Stimulated activated CD4-positive, alpha-beta T cell treated with anti-CD3 and anti-CD28 coated beads, Interleukin-12 subunit alpha, Interleukin-12 subunit beta, amount 100 ng/mL, for 24 hours (primary cell): ENCODE measurements at regions not wholly inside any gene's neighbourhood (a gene's known extent, or its start where the extent isn't known, plus 50 kb on each side); places are given as distances from the start of the nearest gene placed in this dataset.
A peak's percentile ranks its signal among the peaks of the same experiment; 100 is the strongest.
"Not testable (repeated sequence)": the region's sequence is repeated elsewhere in the genome, so short reads cannot be mapped to it uniquely, and the experiment has no call there.

ENCODE experiments used
- DNase-seq, 2 experiments: peaks; one replicate each; pipeline ENCODE4 v3.0.0-alpha.2; 2020; ENCODE audit warnings: low read depth in 2 of 2

GRCh38 chr6:16950302-16950701 is 151.5 kb upstream of the STMND1 start:
- no peak for DNase-seq

GRCh38 chr6:16949716-16950115 is 152.1 kb upstream of the STMND1 start:
- no peak for DNase-seq

GRCh38 chr6:16948396-16948795 is 153.5 kb upstream of the STMND1 start:
- DNase-seq: no peak

- DNase-seq: peak in 1 of 2 experiments; percentile 20
These were observed 154.4 kb upstream of the STMND1 start for GRCh38 chr6:16947375-16948015.

- DNase-seq: no peak
These were observed 157.3 kb upstream of the STMND1 start for GRCh38 chr6:16944596-16944995.

- no peak for DNase-seq
These were observed 162.0 kb upstream of the STMND1 start for GRCh38 chr6:16939839-16940238.

- no peak for DNase-seq
These were observed 162.5 kb upstream of the STMND1 start for GRCh38 chr6:16939351-16939750.

GRCh38 chr6:16936893-16937292 is 165.0 kb upstream of the STMND1 start:
- no peak for DNase-seq

- no peak for DNase-seq
These were observed 167.9 kb upstream of the STMND1 start for GRCh38 chr6:16933961-16934360.

- DNase-seq: no peak
These were observed 168.3 kb upstream of the STMND1 start for GRCh38 chr6:16933532-16933931.

GRCh38 chr6:16932920-16933319 is 168.9 kb upstream of the STMND1 start:
- no peak for DNase-seq

- DNase-seq: not testable (repeated sequence)
These were observed 169.8 kb upstream of the ATXN1 start for GRCh38 chr6:16931079-16931478.

GRCh38 chr6:16930432-16930831 is 169.2 kb upstream of the ATXN1 start:
- no peak for DNase-seq

- no peak for DNase-seq
These were observed 168.5 kb upstream of the ATXN1 start for GRCh38 chr6:16929809-16930208.

- no peak for DNase-seq
These were observed 167.1 kb upstream of the ATXN1 start for GRCh38 chr6:16928387-16928786.

- no peak for DNase-seq
These were observed 165.9 kb upstream of the ATXN1 start for GRCh38 chr6:16927205-16927604.

- no peak for DNase-seq
These were observed 164.2 kb upstream of the ATXN1 start for GRCh38 chr6:16925461-16925860.

- no peak for DNase-seq
These were observed 161.0 kb upstream of the ATXN1 start for GRCh38 chr6:16922282-16922681.

- DNase-seq: no peak
These were observed 160.3 kb upstream of the ATXN1 start for GRCh38 chr6:16921399-16922110.

- no peak for DNase-seq
These were observed 157.3 kb upstream of the ATXN1 start for GRCh38 chr6:16918586-16918985.

GRCh38 chr6:16914184-16914583 is 152.9 kb upstream of the ATXN1 start:
- no peak for DNase-seq

- no peak for DNase-seq
These were observed 151.5 kb upstream of the ATXN1 start for GRCh38 chr6:16912756-16913155.

- no peak for DNase-seq
These were observed 149.8 kb upstream of the ATXN1 start for GRCh38 chr6:16911088-16911487.
